Progenitor cell of endocrine pancreas (in vitro differentiated cells): ENCODE measurements at regions not wholly inside any gene's neighbourhood (a gene's known extent, or its start where the extent isn't known, plus 50 kb on each side); places are given as distances from the start of the nearest gene placed in this dataset.

Experiments
- DNase-seq: peaks from one replicate; pipeline ENCODE4 v3.0.0; 2021; ENCODE audit warnings: low spot score; ENCODE audit not compliant: unreplicated experiment
- H3K27ac Mint-ChIP-seq: 2 replicates; pipeline ENCODE4 v1.8.0; 2021; ENCODE audit warnings: mild to moderate bottlenecking, moderate library complexity, mixed read lengths
- H3K27me3 Mint-ChIP-seq: 2 replicates; pipeline ENCODE4 v1.8.0; 2021; ENCODE audit warnings: mixed read lengths
- H3K36me3 Mint-ChIP-seq: 2 replicates; pipeline ENCODE4 v1.8.0; 2022; ENCODE audit warnings: mixed read lengths; ENCODE audit not compliant: insufficient read depth
- H3K4me1 Mint-ChIP-seq: 2 replicates; pipeline ENCODE4 v1.8.0; 2021; ENCODE audit warnings: low read depth, mixed read lengths
- H3K4me3 Mint-ChIP-seq: 2 replicates; pipeline ENCODE4 v1.8.0; 2021; ENCODE audit warnings: low read depth, mild to moderate bottlenecking, moderate library complexity, mixed read lengths
- H3K9me3 Mint-ChIP-seq: 2 replicates; pipeline ENCODE4 v1.8.0; 2021; ENCODE audit warnings: low read depth, mixed read lengths
- TF ChIP-seq, protein P1 (sequence below): fragments of 200-600 bp; sonication (generic); IDR thresholded peaks from one replicate; pipeline ENCODE4 v1.5.0; 2021; ENCODE audit warnings: antibody characterized with exemption, mild to moderate bottlenecking; ENCODE audit not compliant: unreplicated experiment

GRCh38 chr3:163776743-163777142, 1301.6 kb downstream of the SI start:
- DNase-seq: no peak
- no peak overlapping the region for H3K27ac Mint-ChIP-seq
- peaks cover 8% of the 10 kb centered on the region for H3K9me3 Mint-ChIP-seq
- TF ChIP-seq, protein P1, sequence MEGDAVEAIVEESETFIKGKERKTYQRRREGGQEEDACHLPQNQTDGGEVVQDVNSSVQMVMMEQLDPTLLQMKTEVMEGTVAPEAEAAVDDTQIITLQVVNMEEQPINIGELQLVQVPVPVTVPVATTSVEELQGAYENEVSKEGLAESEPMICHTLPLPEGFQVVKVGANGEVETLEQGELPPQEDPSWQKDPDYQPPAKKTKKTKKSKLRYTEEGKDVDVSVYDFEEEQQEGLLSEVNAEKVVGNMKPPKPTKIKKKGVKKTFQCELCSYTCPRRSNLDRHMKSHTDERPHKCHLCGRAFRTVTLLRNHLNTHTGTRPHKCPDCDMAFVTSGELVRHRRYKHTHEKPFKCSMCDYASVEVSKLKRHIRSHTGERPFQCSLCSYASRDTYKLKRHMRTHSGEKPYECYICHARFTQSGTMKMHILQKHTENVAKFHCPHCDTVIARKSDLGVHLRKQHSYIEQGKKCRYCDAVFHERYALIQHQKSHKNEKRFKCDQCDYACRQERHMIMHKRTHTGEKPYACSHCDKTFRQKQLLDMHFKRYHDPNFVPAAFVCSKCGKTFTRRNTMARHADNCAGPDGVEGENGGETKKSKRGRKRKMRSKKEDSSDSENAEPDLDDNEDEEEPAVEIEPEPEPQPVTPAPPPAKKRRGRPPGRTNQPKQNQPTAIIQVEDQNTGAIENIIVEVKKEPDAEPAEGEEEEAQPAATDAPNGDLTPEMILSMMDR: no peak
- no peak overlapping the region for H3K4me3 Mint-ChIP-seq
- peaks cover 11% of the 10 kb centered on the region for H3K4me1 Mint-ChIP-seq
- H3K27me3 Mint-ChIP-seq: peaks cover 2% of the 10 kb centered on the region
- H3K36me3 Mint-ChIP-seq: no peaks in the 10 kb centered on the region

GRCh38 chr3:163773136-163773535, 1305.2 kb downstream of the SI start:
- TF ChIP-seq, protein P1: no peak
- no peak overlapping the region for H3K27ac Mint-ChIP-seq
- peaks cover 3% of the 10 kb centered on the region for H3K9me3 Mint-ChIP-seq
- peaks cover 2% of the 10 kb centered on the region for H3K4me1 Mint-ChIP-seq
- no peak overlapping the region for H3K4me3 Mint-ChIP-seq
- peaks cover 2% of the 10 kb centered on the region for H3K27me3 Mint-ChIP-seq
- DNase-seq: no peak
- no peaks in the 10 kb centered on the region for H3K36me3 Mint-ChIP-seq

DNA sequence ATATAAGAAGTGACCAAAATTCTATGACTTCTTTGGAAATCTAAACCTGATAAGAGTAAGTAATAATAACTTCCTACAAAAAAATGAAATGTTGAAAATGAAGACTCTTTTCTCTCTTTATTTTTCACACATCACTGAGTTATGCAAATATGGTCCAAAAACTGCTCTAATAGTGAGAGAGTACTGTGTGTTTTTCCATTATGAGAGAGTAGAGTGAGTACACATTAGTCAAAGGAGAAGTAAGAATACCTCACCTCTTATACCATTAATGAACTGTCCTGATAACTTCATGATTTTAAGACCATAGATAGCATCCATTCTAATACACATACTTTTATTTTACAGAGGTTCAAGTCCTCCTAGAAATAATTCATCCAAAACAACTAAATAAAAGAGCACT, 1310.2 kb downstream of the SI start:
- TF ChIP-seq, protein P1: no peak
- Mint-ChIP-seq H3K27me3 (no peaks in the 10 kb centered on the region), H3K4me3 (no peak overlapping the region), H3K36me3 (no peaks in the 10 kb centered on the region), H3K9me3 (no peaks in the 10 kb centered on the region), H3K4me1 (no peaks in the 10 kb centered on the region), H3K27ac (no peak overlapping the region)
- no peak for DNase-seq

DNA sequence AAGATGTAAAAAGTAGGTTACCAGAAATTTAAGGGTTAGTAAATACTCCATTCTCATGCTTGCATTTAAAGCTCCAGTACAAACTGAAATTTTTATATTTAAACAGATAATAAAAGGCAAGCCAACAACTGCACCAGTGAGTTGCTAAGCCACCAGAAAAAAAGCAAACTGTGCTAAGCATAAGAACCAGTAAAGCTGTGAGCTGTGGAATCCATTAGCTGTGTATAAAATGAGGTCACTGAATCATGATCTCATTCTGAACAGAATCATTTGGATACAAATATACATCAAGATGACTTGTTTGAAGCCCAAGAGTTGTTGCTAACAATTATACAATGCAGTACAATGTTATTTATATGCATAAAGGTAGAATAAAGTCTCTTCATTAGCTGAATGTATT, 1312.2 kb downstream of the SI start:
- H3K27ac Mint-ChIP-seq: no peak overlapping the region
- H3K27me3 Mint-ChIP-seq: no peaks in the 10 kb centered on the region
- no peaks in the 10 kb centered on the region for H3K36me3 Mint-ChIP-seq
- no peaks in the 10 kb centered on the region for H3K9me3 Mint-ChIP-seq
- no peak overlapping the region for H3K4me3 Mint-ChIP-seq
- no peaks in the 10 kb centered on the region for H3K4me1 Mint-ChIP-seq
- TF ChIP-seq, protein P1: no peak
- DNase-seq: no peak

DNA sequence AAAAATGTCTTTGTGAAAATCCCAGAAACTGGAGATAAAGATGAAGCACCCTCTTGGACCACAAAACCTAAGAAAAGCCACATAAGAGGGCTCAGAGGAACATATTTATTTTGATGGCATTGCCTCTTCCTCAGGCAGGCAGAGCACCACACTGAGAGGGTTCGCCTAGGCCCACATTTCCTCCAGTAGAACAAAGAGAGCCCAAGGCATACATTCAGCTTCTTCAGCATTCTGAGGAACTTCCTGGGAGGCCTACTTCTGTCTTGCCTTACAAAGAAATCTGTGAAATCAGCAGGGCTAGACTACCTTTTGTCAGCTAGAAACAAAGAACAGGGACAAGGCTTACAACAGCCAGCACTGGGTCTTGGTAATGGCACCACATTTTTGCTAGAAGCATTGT, 1325.3 kb downstream of the SI start:
- Mint-ChIP-seq H3K9me3 (peaks cover 20% of the 10 kb centered on the region), H3K27ac (no peak overlapping the region), H3K27me3 (no peaks in the 10 kb centered on the region), H3K36me3 (no peaks in the 10 kb centered on the region), H3K4me3 (no peak overlapping the region), H3K4me1 (no peaks in the 10 kb centered on the region)
- TF ChIP-seq, protein P1: no peak
- no peak for DNase-seq
